ENCODE measurements at regions not wholly inside any gene's neighbourhood (a gene's known extent, or its start where the extent isn't known, plus 50 kb on each side); places are given as distances from the start of the nearest gene placed in this dataset.

DNA sequence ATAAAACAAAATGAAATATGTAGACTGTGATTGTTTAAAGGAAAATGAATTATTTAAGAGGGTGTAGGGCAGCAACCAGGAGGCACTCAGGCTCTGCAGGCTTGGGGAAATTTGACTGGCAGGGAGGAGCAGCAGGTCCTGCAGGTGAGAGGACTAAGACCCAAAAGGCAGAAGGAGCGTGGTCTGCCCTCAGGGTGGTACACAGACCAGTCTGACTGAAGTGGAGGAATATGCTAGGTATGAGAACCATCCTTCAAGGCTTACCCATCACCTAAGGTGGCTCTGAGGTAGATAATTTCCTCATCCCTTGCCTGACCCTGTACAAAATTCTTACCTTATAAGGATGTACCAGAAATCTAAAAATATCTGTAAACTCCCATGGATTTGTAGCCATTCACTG is 261.3 kb upstream of the RASGEF1B start:
- no peak overlapping the region for H3K27ac ChIP-seq
- no peak overlapping the region for H3K4me3 ChIP-seq
- ATAC-seq (no peak), DNase-seq (no peak)
- H3K27me3 ChIP-seq (ENCODE audit: low read depth) = no peaks in the 10 kb centered on the region
- TF ChIP-seq, protein P1, sequence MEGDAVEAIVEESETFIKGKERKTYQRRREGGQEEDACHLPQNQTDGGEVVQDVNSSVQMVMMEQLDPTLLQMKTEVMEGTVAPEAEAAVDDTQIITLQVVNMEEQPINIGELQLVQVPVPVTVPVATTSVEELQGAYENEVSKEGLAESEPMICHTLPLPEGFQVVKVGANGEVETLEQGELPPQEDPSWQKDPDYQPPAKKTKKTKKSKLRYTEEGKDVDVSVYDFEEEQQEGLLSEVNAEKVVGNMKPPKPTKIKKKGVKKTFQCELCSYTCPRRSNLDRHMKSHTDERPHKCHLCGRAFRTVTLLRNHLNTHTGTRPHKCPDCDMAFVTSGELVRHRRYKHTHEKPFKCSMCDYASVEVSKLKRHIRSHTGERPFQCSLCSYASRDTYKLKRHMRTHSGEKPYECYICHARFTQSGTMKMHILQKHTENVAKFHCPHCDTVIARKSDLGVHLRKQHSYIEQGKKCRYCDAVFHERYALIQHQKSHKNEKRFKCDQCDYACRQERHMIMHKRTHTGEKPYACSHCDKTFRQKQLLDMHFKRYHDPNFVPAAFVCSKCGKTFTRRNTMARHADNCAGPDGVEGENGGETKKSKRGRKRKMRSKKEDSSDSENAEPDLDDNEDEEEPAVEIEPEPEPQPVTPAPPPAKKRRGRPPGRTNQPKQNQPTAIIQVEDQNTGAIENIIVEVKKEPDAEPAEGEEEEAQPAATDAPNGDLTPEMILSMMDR (IDR thresholded peaks at IDR 0.05) = no peak
- no peaks in the 10 kb centered on the region for H3K36me3 ChIP-seq
- intact Hi-C loops (cut with DNase I) = no loop called here
- no peaks in the 10 kb centered on the region for H3K9me3 ChIP-seq
- no peaks in the 10 kb centered on the region for H3K4me1 ChIP-seq

GRCh38 chr4:81724925-81725329 is 253.2 kb upstream of the RASGEF1B start:
- TF ChIP-seq, protein P1 (IDR thresholded peaks at IDR 0.05) = no peak

GRCh38 chr4:81723927-81724587 is 252.3 kb upstream of the RASGEF1B start:
- DNase-seq = no peak
- H3K27me3 ChIP-seq (ENCODE audit: low read depth) = no peaks in the 10 kb centered on the region
- H3K27ac ChIP-seq = peak overlapping the region; percentile 0

More at GRCh38 chr4:81724925-81725329, 253.2 kb upstream of the RASGEF1B start:
- intact Hi-C loops (cut with DNase I) = no loop called here
- H3K4me3 ChIP-seq = no peak overlapping the region
- DNase-seq (peak; percentile 73), ATAC-seq (peak; percentile 89 to 93)
- H3K27ac ChIP-seq = peak overlapping the region; percentile 9
- no peaks in the 10 kb centered on the region for H3K9me3 ChIP-seq
- H3K4me1 ChIP-seq = peaks cover 34% of the 10 kb centered on the region
- H3K36me3 ChIP-seq = no peaks in the 10 kb centered on the region
- no peaks in the 10 kb centered on the region for H3K27me3 ChIP-seq (ENCODE audit: low read depth)

GRCh38 chr4:81723019-81723884 is 251.5 kb upstream of the RASGEF1B start:
- peak; percentile 61 to 66 for ATAC-seq
- Histone ChIP-seq H3K36me3 (no peaks in the 10 kb centered on the region), H3K27me3 (ENCODE audit: low read depth) (no peaks in the 10 kb centered on the region), H3K4me1 (peaks cover 34% of the 10 kb centered on the region), H3K4me3 (no peak overlapping the region), H3K9me3 (no peaks in the 10 kb centered on the region), H3K27ac (no peak overlapping the region)
- DNase-seq = no peak
- intact Hi-C loops (cut with DNase I) = no loop called here
- TF ChIP-seq, protein P1 (IDR thresholded peaks at IDR 0.05) = no peak

More at GRCh38 chr4:81723927-81724587, 252.3 kb upstream of the RASGEF1B start:
- peak in 1 of 2 donors; percentile 60 for ATAC-seq
- peaks cover 34% of the 10 kb centered on the region for H3K4me1 ChIP-seq
- no peaks in the 10 kb centered on the region for H3K36me3 ChIP-seq
- H3K9me3 ChIP-seq = no peaks in the 10 kb centered on the region
- TF ChIP-seq, protein P1 (IDR thresholded peaks at IDR 0.05) = no peak
- intact Hi-C loops (cut with DNase I) = no loop called here
- no peak overlapping the region for H3K4me3 ChIP-seq

- Histone ChIP-seq H3K27ac (no peak overlapping the region), H3K4me1 (peaks cover 34% of the 10 kb centered on the region), H3K27me3 (ENCODE audit: low read depth) (no peaks in the 10 kb centered on the region), H3K36me3 (no peaks in the 10 kb centered on the region), H3K9me3 (no peaks in the 10 kb centered on the region), H3K4me3 (no peak overlapping the region)
- ATAC-seq (peak; percentile 27 to 44), DNase-seq (no peak)
- intact Hi-C loops (cut with DNase I) = no loop called here
- TF ChIP-seq, protein P1 (IDR thresholded peaks at IDR 0.05) = no peak
Observed at GRCh38 chr4:81722290-81722851, 250.7 kb upstream of the RASGEF1B start.
